GM12878 (cell line): ENCODE measurements at regions not wholly inside any gene's neighbourhood (a gene's known extent, or its start where the extent isn't known, plus 50 kb on each side); places are given as distances from the start of the nearest gene placed in this dataset.

Experiments
- ATAC-seq: fragments of 200-7000 bp; cut with Tn5 transposase; 3 replicates; pipeline ENCODE4 v1.9.1; 2020; ENCODE audit warnings: mild to moderate bottlenecking, moderate library complexity
- BruUV-seq: library from RNA; stranded (reverse); fragments of 400-500 nt; replicated peaks from 2 replicates; lab custom pipeline; 2021; lab: Mats Ljungman, UMichigan
- CTCF ChIA-PET: fragments of 300-600 bp; sonication (Branson Sonifier 250); formaldehyde crosslinking; extraction: SDS; loops from one replicate; lab custom pipeline; 2021; ENCODE audit warnings: inconsistent platforms; lab: Yijun Ruan, JAX
- POLR2A ChIA-PET: fragments of 350-600 bp; formaldehyde crosslinking; extraction: SDS; loops from one replicate; lab custom pipeline; 2021; ENCODE audit warnings: inconsistent platforms; lab: Charles Lee
- RAD21 ChIA-PET: fragments of 300-600 bp; sonication (Branson Sonifier 250); formaldehyde crosslinking; loops from one replicate; lab custom pipeline; 2023; ENCODE audit warnings: antibody characterized with exemption; ENCODE audit not compliant: unreplicated experiment; lab: Charles Lee
- SMC1A ChIA-PET: fragments of 300-600 bp; sonication (Branson Sonifier 250); formaldehyde crosslinking; loops from one replicate; lab custom pipeline; 2023; ENCODE audit not compliant: unreplicated experiment, uncharacterized antibody; lab: Charles Lee
- DNase-seq: peaks from one replicate; pipeline ENCODE4 v3.0.0-alpha.2; 2011; ENCODE audit warnings: low read depth, low spot score
- FAIRE-seq: peaks from 3 replicates; lab custom pipeline; 2011; peaks lifted over from hg19 to GRCh38; lab: Jason Lieb, UNC
- H2AFZ ChIP-seq: 2 replicates; pipeline ENCODE4 v1.6.0; 2011; ENCODE audit warnings: low read depth, low read length, control low read depth; ENCODE audit not compliant: control insufficient read depth
- H3K27ac ChIP-seq: 2 replicates; pipeline ENCODE4 v1.5.1; 2011; ENCODE audit warnings: control low read depth; ENCODE audit not compliant: control insufficient read depth, insufficient read depth
- H3K27me3 ChIP-seq, 2 experiments: replicated peaks in 1 of 2; 2 replicates each; pipeline versions ENCODE4 v1.6.0 to v1.6.1; 2011; ENCODE audit warnings: low read length in 1 of 2; ENCODE audit not compliant: control insufficient read depth in 2 of 2, insufficient read depth in 2 of 2
- H3K36me3 ChIP-seq, 2 experiments: 2 replicates each; pipeline ENCODE4 v1.5.1; 2011; ENCODE audit warnings: low read length in 1 of 2; ENCODE audit not compliant: control insufficient read depth in 2 of 2, insufficient read depth in 2 of 2
- H3K4me1 ChIP-seq: 2 replicates; pipeline ENCODE4 v1.6.1; 2011; ENCODE audit warnings: mild to moderate bottlenecking, low read length, moderate library complexity, mixed read lengths; ENCODE audit not compliant: control insufficient read depth, insufficient read depth
- H3K4me2 ChIP-seq: 2 replicates; pipeline ENCODE4 v1.6.0; 2011; ENCODE audit warnings: control low read depth; ENCODE audit not compliant: control insufficient read depth, insufficient read depth
- H3K4me3 ChIP-seq: fragments of 200-600 bp; sonication (generic); 2 replicates; pipeline ENCODE4 v1.5.1; 2016
- H3K79me2 ChIP-seq: 2 replicates; pipeline ENCODE4 v1.6.0; 2011; ENCODE audit warnings: low read length; ENCODE audit not compliant: control insufficient read depth, insufficient read depth
- H3K9ac ChIP-seq: 2 replicates; pipeline ENCODE4 v1.8.0; 2011; ENCODE audit warnings: low read length, control low read depth, mixed read lengths; ENCODE audit not compliant: control insufficient read depth, insufficient read depth
- H3K9me3 ChIP-seq: replicated peaks from 3 replicates; pipeline ENCODE4 v1.5.1; 2011; ENCODE audit warnings: mild to moderate bottlenecking, low read length; ENCODE audit not compliant: control insufficient read depth, insufficient read depth
- H4K20me1 ChIP-seq: 2 replicates; pipeline ENCODE4 v1.6.0; 2011; ENCODE audit not compliant: control insufficient read depth, insufficient read depth
- GATAD2B ChIP-seq: fragments of 450-650 bp; conservative IDR thresholded peaks from 2 replicates; pipeline ENCODE4 v1.6.1; 2017; ENCODE audit warnings: low read depth, mild to moderate bottlenecking, moderate library complexity
- HDGF ChIP-seq: fragments of 450-650 bp; IDR thresholded peaks from 2 replicates; pipeline ENCODE4 v1.6.1; 2016; ENCODE audit warnings: antibody characterized with exemption
- JUND ChIP-seq: IDR thresholded peaks from 2 replicates; pipeline ENCODE4 v1.6.1; 2012; ENCODE audit warnings: low read depth, mild to moderate bottlenecking, low read length, improper control_type of control experiment, moderate library complexity
- KAT2A ChIP-seq: conservative IDR thresholded peaks from 2 replicates; pipeline ENCODE4 v1.6.1; 2011; ENCODE audit warnings: low read depth, low read length; ENCODE audit not compliant: control insufficient read depth
- MAX ChIP-seq: IDR thresholded peaks from 2 replicates; pipeline ENCODE4 v1.6.1; 2012; ENCODE audit warnings: low read depth, low read length, improper control_type of control experiment
- MEF2A ChIP-seq: IDR thresholded peaks from 2 replicates; pipeline ENCODE4 v1.6.1; 2011; ENCODE audit warnings: low read depth, mild to moderate bottlenecking, low read length, moderate library complexity; ENCODE audit not compliant: insufficient read depth
- MYB ChIP-seq: fragments of 150-350 bp; IDR thresholded peaks from 2 replicates; pipeline ENCODE4 v1.6.1; 2014; ENCODE audit warnings: mild to moderate bottlenecking, low read depth, low read length, borderline replicate concordance
- NR2C1 ChIP-seq: fragments of 450-650 bp; IDR thresholded peaks from 2 replicates; pipeline ENCODE4 v1.6.1; 2017; ENCODE audit warnings: antibody characterized with exemption, mild to moderate bottlenecking, moderate library complexity
- RELB ChIP-seq: fragments of 450-650 bp; IDR thresholded peaks from 2 replicates; pipeline ENCODE4 v1.6.1; 2017; ENCODE audit warnings: low read depth, mild to moderate bottlenecking, moderate library complexity
- SREBF2 ChIP-seq: IDR thresholded peaks from 2 replicates; pipeline ENCODE4 v1.6.1; 2012; ENCODE audit warnings: mild to moderate bottlenecking, low read length
- SUPT20H ChIP-seq: IDR thresholded peaks from 2 replicates; pipeline ENCODE4 v1.6.1; 2011; ENCODE audit warnings: low read depth, mild to moderate bottlenecking, low read length, moderate library complexity, borderline replicate concordance; ENCODE audit not compliant: control insufficient read depth
- ZBTB4 ChIP-seq: fragments of 450-650 bp; formaldehyde crosslinking; IDR thresholded peaks from 2 replicates; pipeline ENCODE4 v1.4.0; 2022; ENCODE audit warnings: mild to moderate bottlenecking, moderate library complexity
- ZNF622 ChIP-seq: fragments of 450-650 bp; IDR thresholded peaks from 2 replicates; pipeline ENCODE4 v1.6.1; 2017; ENCODE audit warnings: mild to moderate bottlenecking, inconsistent platforms
- WGBS: methylation state at CpG from one replicate; pipeline ENCODE4 v1.1.6; 2016; ENCODE audit warnings: low lambda C conversion rate; ENCODE audit not compliant: insufficient replicate concordance, insufficient coverage; ENCODE audit errors: missing lambda C conversion rate; 5-methylcytosine and 5-hydroxymethylcytosine counted together
- in situ Hi-C: fragments of 300-500 bp; cut with MboI; formaldehyde crosslinking; loops from 9 replicates; pipeline ENCODE4 v1.14.3; 2018; ENCODE audit warnings: mixed read lengths
- intact Hi-C: fragments of 100-400 bp; cut with micrococcal nuclease; formaldehyde crosslinking; loops from one replicate; pipeline ENCODE4 v1.14.2; 2022; ENCODE audit not compliant: unreplicated experiment

GRCh38 chr16:80287674-80288073, 253.1 kb upstream of the DYNLRB2 start:
- Histone ChIP-seq H4K20me1 (no peaks in the 10 kb centered on the region), H3K9ac (no peak overlapping the region), H2AFZ (no peak overlapping the region), H3K36me3 (no peaks in the 10 kb centered on the region), H3K4me1 (no peaks in the 10 kb centered on the region), H3K27me3 (no peaks in the 10 kb centered on the region), H3K9me3 (no peaks in the 10 kb centered on the region), H3K27ac (no peak overlapping the region), H3K79me2 (no peaks in the 10 kb centered on the region), H3K4me3 (no peak overlapping the region), H3K4me2 (no peak overlapping the region)
- WGBS = 0% methylated on average over 1 of the region's 1 CpG
- TF ChIP-seq MAX (no peak), GATAD2B (no peak), SUPT20H (no peak), ZBTB4 (CRISPR knock-in tag) (no peak), JUND (no peak), KAT2A (no peak), MEF2A (no peak), MYB (no peak), SREBF2 (no peak), ZNF622 (no peak), HDGF (no peak), NR2C1 (no peak), RELB (no peak)
- ChIA-PET POLR2A (no interaction called here), CTCF (no interaction called here), RAD21 (no interaction called here), SMC1A (no interaction called here)
- DNase-seq (no peak), FAIRE-seq (no peak), ATAC-seq (no peak)
- BruUV-seq = no TSS peak
- intact Hi-C loops = no loop called here
- in situ Hi-C loops = no loop called here
